WTC11 (cell line): ENCODE measurements at regions not wholly inside any gene's neighbourhood (a gene's known extent, or its start where the extent isn't known, plus 50 kb on each side); places are given as distances from the start of the nearest gene placed in this dataset.
"Not testable (repeated sequence)": the region's sequence is repeated elsewhere in the genome, so short reads cannot be mapped to it uniquely, and the experiment has no call there.

Experiments used
- ATAC-seq: fragments of 200-7000 bp; cut with Tn5 transposase; 2 replicates; pipeline ENCODE4 v1.10.0; 2021; ENCODE audit warnings: mild to moderate bottlenecking, moderate library complexity
- CTCF ChIA-PET: fragments of 300-600 bp; sonication (Branson Sonifier 250); formaldehyde crosslinking; loops from one replicate; lab custom pipeline; 2021; ENCODE audit warnings: antibody characterized with exemption; lab: Charles Lee
- POLR2A ChIA-PET: fragments of 350-600 bp; sonication (Branson Sonifier 250); formaldehyde crosslinking; loops from one replicate; lab custom pipeline; 2021; ENCODE audit warnings: antibody characterized with exemption; lab: Charles Lee
- DNase-seq: peaks from one replicate; pipeline ENCODE4 v3.0.0; 2021; ENCODE audit warnings: low spot score
- H3K27ac Mint-ChIP-seq: 2 replicates; pipeline ENCODE4 v1.8.0; 2021; ENCODE audit warnings: mixed read lengths
- H3K27me3 Mint-ChIP-seq: 2 replicates; pipeline ENCODE4 v1.8.0; 2021; ENCODE audit warnings: low read depth, mild to moderate bottlenecking, moderate library complexity, mixed read lengths
- H3K36me3 Mint-ChIP-seq: 2 replicates; pipeline ENCODE4 v1.8.0; 2021; ENCODE audit warnings: mixed read lengths
- H3K4me1 Mint-ChIP-seq: 2 replicates; pipeline ENCODE4 v1.8.0; 2022; ENCODE audit warnings: mixed read lengths
- H3K4me3 Mint-ChIP-seq: 2 replicates; pipeline ENCODE4 v1.8.0; 2021; ENCODE audit warnings: mild to moderate bottlenecking, moderate library complexity, mixed read lengths
- H3K9me3 Mint-ChIP-seq: 2 replicates; pipeline ENCODE4 v1.8.0; 2021; ENCODE audit warnings: mixed read lengths
- ATF3 ChIP-seq: sonication (generic); formaldehyde crosslinking; conservative IDR thresholded peaks from 2 replicates; pipeline ENCODE4 v1.8.1; 2022; ENCODE audit warnings: mild to moderate bottlenecking, missing genetic modification reagents
- CTCF ChIP-seq: fragments of 200-600 bp; IDR thresholded peaks from 2 replicates; pipeline ENCODE4 v1.8.0; 2022; ENCODE audit warnings: antibody characterized with exemption
- ELF4 ChIP-seq: sonication (generic); formaldehyde crosslinking; IDR thresholded peaks from 2 replicates; pipeline ENCODE4 v1.8.1; 2022; ENCODE audit warnings: low read depth, mild to moderate bottlenecking, moderate library complexity, missing genetic modification reagents
- ERG ChIP-seq: fragments of 250-450 bp; sonication (Bioruptor Pico); IDR thresholded peaks from 2 replicates; pipeline ENCODE4 v1.8.0; 2021; ENCODE audit warnings: mild to moderate bottlenecking
- GABPB1 ChIP-seq: sonication (generic); formaldehyde crosslinking; IDR thresholded peaks from 2 replicates; pipeline ENCODE4 v1.8.1; 2023; ENCODE audit warnings: mild to moderate bottlenecking, missing genetic modification reagents
- JAZF1 ChIP-seq: fragments of 250-450 bp; sonication (Bioruptor Pico); IDR thresholded peaks from 2 replicates; pipeline ENCODE4 v1.9.0; 2021; ENCODE audit warnings: moderate library complexity, mild to moderate bottlenecking, inconsistent platforms
- NFYB ChIP-seq: sonication (generic); formaldehyde crosslinking; conservative IDR thresholded peaks from 2 replicates; pipeline ENCODE4 v1.8.0; 2022; ENCODE audit warnings: low read depth, missing genetic modification reagents
- NR2C2 ChIP-seq: sonication (generic); formaldehyde crosslinking; IDR thresholded peaks from 2 replicates; pipeline ENCODE4 v1.8.0; 2022; ENCODE audit warnings: mild to moderate bottlenecking, missing genetic modification reagents
- SP1 ChIP-seq: sonication (generic); formaldehyde crosslinking; conservative IDR thresholded peaks from 2 replicates; pipeline ENCODE4 v1.8.1; 2022; ENCODE audit warnings: missing genetic modification reagents
- TCF7 ChIP-seq: sonication (generic); formaldehyde crosslinking; IDR thresholded peaks from 2 replicates; pipeline ENCODE4 v1.8.0; 2022; ENCODE audit warnings: mild to moderate bottlenecking, low read depth, missing genetic modification reagents, moderate library complexity
- TEAD1 ChIP-seq: sonication (generic); formaldehyde crosslinking; IDR thresholded peaks from 2 replicates; pipeline ENCODE4 v1.8.0; 2022; ENCODE audit warnings: mild to moderate bottlenecking, missing genetic modification reagents
- TP53 ChIP-seq: sonication (generic); formaldehyde crosslinking; IDR thresholded peaks from 2 replicates; pipeline ENCODE4 v1.8.1; 2023; ENCODE audit warnings: mild to moderate bottlenecking, missing genetic modification reagents
- ZMAT4 ChIP-seq: fragments of 250-450 bp; sonication (Bioruptor Pico); IDR thresholded peaks from 2 replicates; pipeline ENCODE4 v1.9.0; 2021; ENCODE audit warnings: mild to moderate bottlenecking
- ZNF121 ChIP-seq: sonication (generic); formaldehyde crosslinking; IDR thresholded peaks from 2 replicates; pipeline ENCODE4 v1.8.0; 2023; ENCODE audit warnings: missing genetic modification reagents
- ZNF138 ChIP-seq: sonication (generic); formaldehyde crosslinking; conservative IDR thresholded peaks from 2 replicates; pipeline ENCODE4 v1.8.1; 2022; ENCODE audit warnings: mild to moderate bottlenecking, moderate library complexity, missing genetic modification reagents
- ZNF263 ChIP-seq: sonication (generic); formaldehyde crosslinking; IDR thresholded peaks from 2 replicates; pipeline ENCODE4 v1.8.1; 2022; ENCODE audit warnings: low read depth, mild to moderate bottlenecking, moderate library complexity, missing genetic modification reagents

GRCh38 chr22:22178355-22178965, 66.1 kb upstream of the VPREB1 start (continued):
- no peak for TF ChIP-seq SP1 (CRISPR knock-in tag)
- TF ChIP-seq TEAD1 (CRISPR knock-in tag): no peak
- TF ChIP-seq NR2C2: no peak
- TF ChIP-seq JAZF1 (CRISPR knock-in tag): no peak
- TF ChIP-seq GABPB1: no peak
- TF ChIP-seq CTCF: no peak
- TF ChIP-seq NFYB (CRISPR knock-in tag): no peak
- TF ChIP-seq TP53 (CRISPR knock-in tag): no peak
- TF ChIP-seq ZNF263 (CRISPR knock-in tag): no peak
- TF ChIP-seq TCF7 (CRISPR knock-in tag): no peak
- no peak for TF ChIP-seq ZMAT4 (CRISPR knock-in tag)
- TF ChIP-seq ELF4: no peak
- TF ChIP-seq, all 79 proteins: peak for 0

GRCh38 chr22:22176929-22177616, 67.5 kb upstream of the VPREB1 start:
- H3K36me3 Mint-ChIP-seq: no peaks in the 10 kb centered on the region
- no peaks in the 10 kb centered on the region for H3K9me3 Mint-ChIP-seq
- CTCF ChIA-PET: interaction anchor here (0.5 to 1.4 kb wide), 5 partner anchors 20 to 595 kb away, joined by 3 to 4 read pairs (median 3); no protein-coding TSS in a partner anchor
- no peak overlapping the region for H3K27ac Mint-ChIP-seq
- H3K4me1 Mint-ChIP-seq: peaks cover 7% of the 10 kb centered on the region
- H3K27me3 Mint-ChIP-seq: peaks cover 97% of the 10 kb centered on the region
- POLR2A ChIA-PET: no interaction called here
- DNase-seq (no peak), ATAC-seq (no peak)
- no peak overlapping the region for H3K4me3 Mint-ChIP-seq
- TF ChIP-seq ZNF138 (CRISPR knock-in tag) (no peak), NFYB (CRISPR knock-in tag) (no peak), GABPB1 (no peak), ERG (CRISPR knock-in tag) (no peak), ATF3 (CRISPR knock-in tag) (no peak), ZNF121 (CRISPR knock-in tag) (no peak)

- H3K4me3 Mint-ChIP-seq, H3K27ac Mint-ChIP-seq, H3K9me3 Mint-ChIP-seq, ATAC-seq, DNase-seq, H3K36me3 Mint-ChIP-seq, POLR2A ChIA-PET, H3K4me1 Mint-ChIP-seq: not testable (repeated sequence)
- H3K27me3 Mint-ChIP-seq: peaks cover 97% of the 10 kb centered on the region
- CTCF ChIA-PET: interaction anchor here (1.5 to 2.2 kb wide), 2 partner anchors 10 to 115 kb away, joined by 7 to 9 read pairs; no protein-coding TSS in a partner anchor
Measured at GRCh38 chr22:22172896-22173628, 71.5 kb upstream of the VPREB1 start.
